ENCODE measurements at regions not wholly inside any gene's neighbourhood (a gene's known extent, or its start where the extent isn't known, plus 50 kb on each side); places are given as distances from the start of the nearest gene placed in this dataset.

GRCh38 chr4:181962321-181962720 lies 280.9 kb upstream of the TENM3 start:
- no peak for TF ChIP-seq CBX3 (IDR thresholded peaks at IDR 0.05; ENCODE audit: low read depth)
- no peak for TF ChIP-seq CTCF (IDR thresholded peaks at IDR 0.05 in 2 of 3, conservative IDR thresholded peaks at IDR 0.05 in 1 of 3; ENCODE audit: borderline replicate concordance in 1 of 3, insufficient read depth in 1 of 3, low read depth in 2 of 3, low read length in 2 of 3)
- TF ChIP-seq POLR2AphosphoS5 (IDR thresholded peaks at IDR 0.05; ENCODE audit: low read depth, low read length): no peak
- TF ChIP-seq ELF1 (IDR thresholded peaks at IDR 0.05; ENCODE audit: borderline replicate concordance, low read depth): no peak
- no peak for TF ChIP-seq YY1 (IDR thresholded peaks at IDR 0.05; ENCODE audit: extremely low read depth, insufficient replicate concordance, low read depth, low read length)
- TF ChIP-seq RAD21 (IDR thresholded peaks at IDR 0.05; ENCODE audit: low read depth): no peak
- no peak for TF ChIP-seq EZH2 (IDR thresholded peaks at IDR 0.05)
- no peak for TF ChIP-seq EGR1 (IDR thresholded peaks at IDR 0.05; ENCODE audit: low read depth)
- TF ChIP-seq TCF7L2 (IDR thresholded peaks at IDR 0.05; ENCODE audit: borderline replicate concordance, extremely low read depth, insufficient read depth, insufficient read length): no peak
- TF ChIP-seq SIN3A (IDR thresholded peaks at IDR 0.05; ENCODE audit: low read depth): no peak
- no peak for TF ChIP-seq POLR2A (IDR thresholded peaks at IDR 0.05; ENCODE audit: borderline replicate concordance, extremely low read depth, insufficient read depth, insufficient read length)
- TF ChIP-seq CEBPB (IDR thresholded peaks at IDR 0.05; ENCODE audit: low read depth): no peak

Measured in HCT116 (cell line).